Astrocyte (in vitro differentiated cells and primary cell): ENCODE measurements at regions not wholly inside any gene's neighbourhood (a gene's known extent, or its start where the extent isn't known, plus 50 kb on each side); places are given as distances from the start of the nearest gene placed in this dataset.

Experiments used
- DNase-seq: peaks from one replicate; pipeline ENCODE4 v3.0.0-alpha.2; 2010; ENCODE audit warnings: low read depth
- FAIRE-seq: peaks from 2 replicates; lab custom pipeline; 2011; peaks lifted over from hg19 to GRCh38; lab: Jason Lieb, UNC
- H2AFZ ChIP-seq: 2 replicates; pipeline ENCODE4 v1.6.0; 2012; ENCODE audit warnings: low read depth, low read length, inconsistent platforms
- H3K27ac ChIP-seq: 2 replicates; pipeline ENCODE4 v1.5.1; 2011; ENCODE audit warnings: low read depth, low read length, inconsistent platforms
- H3K27me3 ChIP-seq: 2 replicates; pipeline ENCODE4 v1.6.0; 2011; ENCODE audit warnings: low read length, inconsistent platforms; ENCODE audit not compliant: insufficient read depth
- H3K36me3 ChIP-seq: 2 replicates; pipeline ENCODE4 v1.5.1; 2011; ENCODE audit warnings: low read length, inconsistent platforms; ENCODE audit not compliant: insufficient read depth
- H3K4me1 ChIP-seq: 2 replicates; pipeline ENCODE4 v1.5.1; 2011; ENCODE audit warnings: low read length, inconsistent platforms; ENCODE audit not compliant: insufficient read depth
- H3K4me2 ChIP-seq: 2 replicates; pipeline ENCODE4 v1.6.0; 2012; ENCODE audit warnings: low read length, inconsistent platforms
- H3K4me3 ChIP-seq: 2 replicates; pipeline ENCODE4 v1.5.1; 2011; ENCODE audit warnings: low read depth, mild to moderate bottlenecking, low read length, inconsistent platforms; ENCODE audit not compliant: insufficient read depth
- H3K79me2 ChIP-seq: 2 replicates; pipeline ENCODE4 v1.6.0; 2012; ENCODE audit warnings: mild to moderate bottlenecking, low read length, inconsistent platforms; ENCODE audit not compliant: insufficient read depth
- H3K9ac ChIP-seq: 2 replicates; pipeline ENCODE4 v1.6.0; 2012; ENCODE audit warnings: mild to moderate bottlenecking, low read length, inconsistent platforms
- H3K9me3 ChIP-seq: 2 replicates; pipeline ENCODE4 v1.5.1; 2012; ENCODE audit warnings: low read depth, mild to moderate bottlenecking, low read length, inconsistent platforms; ENCODE audit not compliant: insufficient read depth
- H4K20me1 ChIP-seq: 2 replicates; pipeline ENCODE4 v1.6.0; 2012; ENCODE audit warnings: low read length, inconsistent platforms; ENCODE audit not compliant: insufficient read depth
- H3K27ac Mint-ChIP-seq: one replicate; pipeline ENCODE4 v1.8.0; 2021; ENCODE audit warnings: mild to moderate bottlenecking, mixed read lengths; ENCODE audit not compliant: unreplicated experiment
- H3K27me3 Mint-ChIP-seq: one replicate; pipeline ENCODE4 v1.8.0; 2021; ENCODE audit warnings: low read depth, mixed read lengths; ENCODE audit not compliant: unreplicated experiment
- H3K36me3 Mint-ChIP-seq: one replicate; pipeline ENCODE4 v1.8.0; 2021; ENCODE audit warnings: low read depth, mixed read lengths; ENCODE audit not compliant: unreplicated experiment
- H3K4me1 Mint-ChIP-seq: one replicate; pipeline ENCODE4 v1.8.0; 2021; ENCODE audit warnings: low read depth, mixed read lengths; ENCODE audit not compliant: unreplicated experiment
- H3K4me3 Mint-ChIP-seq: one replicate; pipeline ENCODE4 v1.8.0; 2021; ENCODE audit warnings: mild to moderate bottlenecking, moderate library complexity, mixed read lengths; ENCODE audit not compliant: unreplicated experiment
- H3K9me3 Mint-ChIP-seq: one replicate; pipeline ENCODE4 v1.8.0; 2021; ENCODE audit warnings: mild to moderate bottlenecking, mixed read lengths; ENCODE audit not compliant: unreplicated experiment
- CTCF ChIP-seq: IDR thresholded peaks from 2 replicates; pipeline ENCODE4 v1.5.1; 2011; ENCODE audit warnings: low read depth, mild to moderate bottlenecking, inconsistent platforms, low read length, moderate library complexity; ENCODE audit not compliant: insufficient read depth
- EZH2 ChIP-seq: IDR thresholded peaks from 2 replicates; pipeline ENCODE4 v1.6.1; 2012; ENCODE audit warnings: mild to moderate bottlenecking, low read length, inconsistent platforms; ENCODE audit not compliant: insufficient read depth

DNA sequence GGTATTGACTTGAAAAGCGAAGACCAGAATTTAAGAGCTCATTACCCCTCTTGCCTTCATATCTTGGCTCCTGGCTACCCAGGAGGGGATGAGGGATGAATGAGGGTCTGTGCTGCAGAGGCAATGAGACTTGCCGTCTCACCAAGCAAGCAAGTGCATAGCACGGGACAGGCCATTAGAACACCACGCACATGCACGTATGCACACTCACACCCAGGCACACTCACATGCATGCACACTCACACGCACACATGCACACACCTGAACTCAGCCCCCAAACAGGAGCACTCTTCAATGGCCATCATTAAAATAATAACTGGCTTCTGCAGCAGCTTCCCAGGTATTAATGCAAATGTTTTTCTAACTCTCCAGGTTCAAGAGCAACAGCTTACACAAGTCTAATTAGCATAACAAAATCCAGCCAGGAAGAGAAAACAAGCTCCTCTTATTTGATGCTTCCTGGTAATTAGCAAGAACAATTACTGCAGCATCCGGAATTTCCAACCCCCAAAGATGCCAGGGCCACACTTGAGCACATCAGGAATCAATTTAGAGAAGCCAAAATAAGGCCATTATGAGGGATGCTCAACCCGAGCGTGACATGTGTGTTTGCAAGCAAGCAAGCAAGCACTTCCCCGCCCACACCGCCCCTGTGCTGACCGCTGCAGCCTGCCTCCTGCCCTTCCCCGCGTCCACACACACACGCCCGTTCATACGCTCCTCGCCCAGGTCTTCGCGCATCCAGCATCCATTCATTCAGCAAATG, 171.6 kb upstream of the TNRC6C start:
- H3K79me2 ChIP-seq: no peaks in the 10 kb centered on the region
- H3K4me3 ChIP-seq: no peak overlapping the region
- H4K20me1 ChIP-seq: no peaks in the 10 kb centered on the region
- no peak overlapping the region for H3K27ac Mint-ChIP-seq
- H3K27me3 Mint-ChIP-seq: peaks cover 70% of the 10 kb centered on the region
- peaks cover 35% of the 10 kb centered on the region for H3K27me3 ChIP-seq
- no peaks in the 10 kb centered on the region for H3K36me3 Mint-ChIP-seq
- DNase-seq: no peak
- no peaks in the 10 kb centered on the region for H3K4me1 ChIP-seq
- TF ChIP-seq CTCF: no peak
- no peak for TF ChIP-seq EZH2
- H3K9me3 Mint-ChIP-seq: peaks cover 3% of the 10 kb centered on the region
- H3K4me1 Mint-ChIP-seq: peaks cover 3% of the 10 kb centered on the region
- no peak for FAIRE-seq
- no peak overlapping the region for H3K4me2 ChIP-seq
- H3K27ac ChIP-seq: no peak overlapping the region
- H3K9ac ChIP-seq: no peak overlapping the region
- H2AFZ ChIP-seq: no peak overlapping the region
- no peak overlapping the region for H3K4me3 Mint-ChIP-seq
- no peaks in the 10 kb centered on the region for H3K9me3 ChIP-seq
- no peaks in the 10 kb centered on the region for H3K36me3 ChIP-seq

DNA sequence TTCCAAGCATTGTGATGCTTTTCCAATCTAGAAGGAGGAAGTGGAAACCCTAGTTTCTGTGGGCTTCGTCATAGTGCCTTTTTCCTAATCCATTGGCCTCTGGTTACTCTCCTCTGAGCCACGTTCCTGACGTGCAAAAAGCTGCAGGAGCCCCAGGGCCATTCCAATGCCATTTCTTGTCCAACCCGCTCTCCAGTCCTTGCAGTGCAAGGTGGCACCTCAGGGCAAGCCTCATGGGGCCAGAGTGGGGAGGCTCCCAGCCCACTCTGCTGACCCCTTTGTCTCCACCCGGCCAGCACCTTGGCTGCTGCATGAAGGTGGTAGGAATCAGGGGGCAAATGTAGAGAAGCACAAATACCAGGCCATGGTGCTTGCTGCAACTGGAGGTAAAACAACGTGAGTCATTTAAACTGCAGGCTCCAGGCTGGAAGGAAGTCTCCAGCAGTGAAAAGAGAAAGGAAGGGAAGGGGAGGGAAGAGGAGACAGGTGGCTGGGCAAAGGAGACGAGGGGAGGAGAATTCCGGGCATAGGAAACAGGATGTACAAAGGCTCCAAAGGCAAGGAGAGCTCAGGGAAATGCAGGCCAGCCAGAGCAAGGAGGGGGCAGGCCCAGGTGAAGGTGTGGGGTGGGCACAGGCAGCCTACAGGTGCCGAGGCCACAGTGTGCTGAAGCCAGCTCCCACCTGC, 168.2 kb upstream of the TNRC6C start:
- Histone ChIP-seq H4K20me1 (no peaks in the 10 kb centered on the region), H2AFZ (no peak overlapping the region), H3K79me2 (no peaks in the 10 kb centered on the region), H3K4me3 (no peak overlapping the region), H3K36me3 (no peaks in the 10 kb centered on the region), H3K9me3 (no peaks in the 10 kb centered on the region), H3K9ac (no peak overlapping the region), H3K4me2 (no peak overlapping the region), H3K27ac (no peak overlapping the region), H3K27me3 (peaks cover 44% of the 10 kb centered on the region), H3K4me1 (peaks cover 3% of the 10 kb centered on the region)
- H3K27me3 Mint-ChIP-seq: peaks cover 65% of the 10 kb centered on the region
- no peak overlapping the region for H3K27ac Mint-ChIP-seq
- H3K4me1 Mint-ChIP-seq: peaks cover 3% of the 10 kb centered on the region
- no peak for FAIRE-seq
- TF ChIP-seq EZH2 (no peak), CTCF (no peak)
- no peak overlapping the region for H3K4me3 Mint-ChIP-seq
- no peak for DNase-seq
- H3K36me3 Mint-ChIP-seq: no peaks in the 10 kb centered on the region
- H3K9me3 Mint-ChIP-seq: no peaks in the 10 kb centered on the region

DNA sequence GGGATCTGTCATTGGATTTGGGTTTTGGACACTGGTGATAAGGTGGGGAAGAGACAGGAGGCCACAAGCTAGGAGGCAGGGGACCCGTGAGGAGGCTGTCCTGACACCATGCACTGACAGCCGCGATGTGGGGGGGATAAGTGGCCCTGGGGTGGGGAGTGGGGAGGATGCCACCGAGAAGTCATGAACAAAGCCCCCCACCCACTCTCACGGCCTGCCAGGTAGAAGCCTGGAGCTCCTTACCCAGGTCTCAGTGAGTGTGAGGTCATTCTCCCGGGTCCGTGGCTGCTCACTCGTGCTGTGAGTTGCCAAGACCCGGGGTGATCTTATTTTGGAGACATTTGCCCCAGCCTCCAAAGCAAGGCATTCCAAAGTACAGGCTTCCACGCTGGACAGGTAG, 165.9 kb upstream of the TNRC6C start:
- Histone ChIP-seq H4K20me1 (no peaks in the 10 kb centered on the region), H3K4me1 (peaks cover 3% of the 10 kb centered on the region), H3K4me3 (no peak overlapping the region), H3K9ac (no peak overlapping the region), H3K9me3 (no peaks in the 10 kb centered on the region), H3K36me3 (no peaks in the 10 kb centered on the region), H2AFZ (no peak overlapping the region), H3K4me2 (no peak overlapping the region), H3K79me2 (no peaks in the 10 kb centered on the region), H3K27ac (no peak overlapping the region), H3K27me3 (peaks cover 28% of the 10 kb centered on the region)
- FAIRE-seq (no peak), DNase-seq (no peak)
- peaks cover 55% of the 10 kb centered on the region for H3K27me3 Mint-ChIP-seq
- no peak overlapping the region for H3K4me3 Mint-ChIP-seq
- peaks cover 3% of the 10 kb centered on the region for H3K4me1 Mint-ChIP-seq
- H3K9me3 Mint-ChIP-seq: no peaks in the 10 kb centered on the region
- TF ChIP-seq CTCF (no peak), EZH2 (no peak)
- no peak overlapping the region for H3K27ac Mint-ChIP-seq
- H3K36me3 Mint-ChIP-seq: no peaks in the 10 kb centered on the region
